Activated gamma-delta T cell (primary cell): ENCODE measurements at regions not wholly inside any gene's neighbourhood (a gene's known extent, or its start where the extent isn't known, plus 50 kb on each side); places are given as distances from the start of the nearest gene placed in this dataset.

Experiments used
- DNase-seq: peaks from one replicate; lab custom pipeline; 2025; lab: John Stamatoyannopoulos, UW

GRCh38 chr9:28921857-28922500 lies 1348.7 kb upstream of the C9orf72 start:
- no peak for DNase-seq

GRCh38 chr9:28922891-28923290 lies 1349.6 kb upstream of the C9orf72 start:
- no peak for DNase-seq

- DNase-seq, result no peak
These were observed 1350.1 kb upstream of the C9orf72 start for GRCh38 chr9:28923351-28923750.

GRCh38 chr9:28925157-28925556 lies 1351.9 kb upstream of the C9orf72 start:
- no peak for DNase-seq

GRCh38 chr9:28926306-28926705 lies 1353.0 kb upstream of the C9orf72 start:
- DNase-seq, result no peak

- no peak for DNase-seq
These were observed 1354.4 kb upstream of the C9orf72 start for GRCh38 chr9:28927691-28928090.

- DNase-seq, result no peak
These were observed 1356.2 kb upstream of the C9orf72 start for GRCh38 chr9:28929433-28929832.

GRCh38 chr9:28930766-28931165 lies 1357.5 kb upstream of the C9orf72 start:
- no peak for DNase-seq

GRCh38 chr9:28934111-28934510 lies 1360.8 kb upstream of the C9orf72 start:
- no peak for DNase-seq

GRCh38 chr9:28938981-28939380 lies 1365.7 kb upstream of the C9orf72 start:
- no peak for DNase-seq

- no peak for DNase-seq
These were observed 1368.6 kb upstream of the C9orf72 start for GRCh38 chr9:28941856-28942255.

GRCh38 chr9:28942941-28943340 lies 1369.7 kb upstream of the C9orf72 start:
- DNase-seq, result no peak

- DNase-seq, result no peak
These were observed 1373.4 kb upstream of the C9orf72 start for GRCh38 chr9:28946648-28947047.

GRCh38 chr9:28951945-28952344 lies 1378.7 kb upstream of the C9orf72 start:
- DNase-seq, result no peak

- no peak for DNase-seq
These were observed 1383.0 kb upstream of the C9orf72 start for GRCh38 chr9:28956116-28956880.

GRCh38 chr9:28960602-28961001 lies 1387.3 kb upstream of the C9orf72 start:
- DNase-seq, result no peak

- no peak for DNase-seq
These were observed 1388.3 kb upstream of the C9orf72 start for GRCh38 chr9:28961623-28962022.

GRCh38 chr9:28967226-28967625 lies 1393.9 kb upstream of the C9orf72 start:
- no peak for DNase-seq

GRCh38 chr9:28970241-28970654 lies 1397.0 kb upstream of the C9orf72 start:
- no peak for DNase-seq

GRCh38 chr9:28971881-28972280 lies 1398.6 kb upstream of the C9orf72 start:
- no peak for DNase-seq

GRCh38 chr9:28976250-28976649 lies 1403.0 kb upstream of the C9orf72 start:
- no peak for DNase-seq

- no peak for DNase-seq
These were observed 1403.4 kb upstream of the C9orf72 start for GRCh38 chr9:28976684-28977083.

GRCh38 chr9:28981129-28981528 lies 1407.8 kb upstream of the C9orf72 start:
- no peak for DNase-seq

- DNase-seq, result no peak
These were observed 1408.4 kb upstream of the C9orf72 start for GRCh38 chr9:28981711-28982110.
